Right renal cortex interstitium (tissue), 3 donors: ENCODE measurements at regions not wholly inside any gene's neighbourhood (a gene's known extent, or its start where the extent isn't known, plus 50 kb on each side); places are given as distances from the start of the nearest gene placed in this dataset.
"Not testable (repeated sequence)": the region's sequence is repeated elsewhere in the genome, so short reads cannot be mapped to it uniquely, and the experiment has no call there.

Source experiments
- DNase-seq, 3 donors: peaks; one replicate each; pipeline ENCODE4 v3.0.0-alpha.2; 2013; ENCODE audit warnings: low read depth in 3 of 3, low spot score in 2 of 3

DNA sequence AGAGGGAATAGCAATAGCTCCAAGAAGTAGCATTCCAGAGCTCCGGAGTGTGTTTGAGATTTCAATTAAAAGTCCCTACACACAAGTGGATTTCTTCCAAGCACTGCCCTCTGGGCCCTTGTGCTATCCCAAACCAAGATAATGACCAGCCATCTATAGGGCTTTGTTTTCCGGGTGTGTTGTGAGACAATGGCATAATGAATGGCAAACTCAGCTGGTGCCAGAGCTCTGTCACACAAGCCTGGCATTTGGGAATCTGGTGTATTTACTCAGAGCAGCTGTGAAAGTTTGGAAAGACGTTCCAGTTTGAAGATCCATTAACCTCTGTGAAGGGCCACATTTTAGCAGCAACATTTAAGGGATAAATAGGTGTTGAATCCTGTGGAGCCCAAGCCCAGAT lies 61.2 kb upstream of the TMTC2 start:
- DNase-seq: no peak

DNA sequence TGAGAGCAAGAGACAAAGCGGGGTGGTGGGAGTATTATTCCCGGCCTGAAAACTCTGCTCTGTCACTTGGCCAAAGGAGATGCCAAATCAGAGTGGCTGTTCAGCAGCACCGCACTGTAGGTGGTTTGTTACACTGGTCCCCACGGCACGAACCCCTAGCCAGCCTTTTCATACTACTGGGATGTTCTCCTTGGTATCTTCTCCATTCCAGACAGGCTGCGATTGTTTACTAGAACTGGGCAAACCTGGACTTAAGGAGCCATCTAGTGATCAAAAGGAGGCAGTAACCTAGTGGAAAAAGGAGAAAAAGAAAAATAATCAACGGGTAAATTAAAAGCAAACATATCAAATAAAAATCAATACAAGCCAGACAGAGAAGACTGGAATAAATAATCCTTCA lies 58.9 kb upstream of the TMTC2 start:
- no peak for DNase-seq

GRCh38 chr12:82634495-82635258 lies 52.0 kb upstream of the TMTC2 start:
- DNase-seq: not testable (repeated sequence)

- DNase-seq: no peak
Measured at GRCh38 chr12:82635263-82635662, 51.4 kb upstream of the TMTC2 start.
